GM12891 (cell line): ENCODE measurements at regions not wholly inside any gene's neighbourhood (a gene's known extent, or its start where the extent isn't known, plus 50 kb on each side); places are given as distances from the start of the nearest gene placed in this dataset.

Experiments
- POLR2A ChIP-seq: IDR thresholded peaks from 2 replicates; pipeline ENCODE4 v1.6.1; 2011; ENCODE audit warnings: low read depth, low read length, control low read depth
- POLR2AphosphoS5 ChIP-seq: IDR thresholded peaks from 2 replicates; pipeline ENCODE4 v1.6.1; 2011; ENCODE audit warnings: low read depth, low read length, control low read depth
- SPI1 ChIP-seq: IDR thresholded peaks from 2 replicates; pipeline ENCODE4 v1.6.1; 2011; ENCODE audit warnings: low read depth, low read length, control low read depth
- TAF1 ChIP-seq: IDR thresholded peaks from 2 replicates; pipeline ENCODE4 v1.6.1; 2011; ENCODE audit warnings: low read depth, low read length, control low read depth

- TF ChIP-seq POLR2A (no peak), TAF1 (no peak), SPI1 (no peak), POLR2AphosphoS5 (no peak)
Observed at GRCh38 chr12:115785548-115785947, 491.9 kb downstream of the MED13L start.
